Fibroblast of the aortic adventitia (primary cell): ENCODE measurements at regions not wholly inside any gene's neighbourhood (a gene's known extent, or its start where the extent isn't known, plus 50 kb on each side); places are given as distances from the start of the nearest gene placed in this dataset.

Experiments used
- DNase-seq: peaks from one replicate; pipeline ENCODE4 v3.0.0-alpha.2; 2010; ENCODE audit warnings: low read depth
- H3K4me3 ChIP-seq: 2 replicates; pipeline ENCODE4 v1.5.1; 2011; ENCODE audit warnings: low read depth, mild to moderate bottlenecking, control low read depth, low read length, moderate library complexity
- TF ChIP-seq, protein P1 (sequence below): IDR thresholded peaks from 2 replicates; pipeline ENCODE4 v1.5.1; 2011; ENCODE audit warnings: mild to moderate bottlenecking, low read length, control low read depth, inconsistent platforms; ENCODE audit not compliant: insufficient read depth

DNA sequence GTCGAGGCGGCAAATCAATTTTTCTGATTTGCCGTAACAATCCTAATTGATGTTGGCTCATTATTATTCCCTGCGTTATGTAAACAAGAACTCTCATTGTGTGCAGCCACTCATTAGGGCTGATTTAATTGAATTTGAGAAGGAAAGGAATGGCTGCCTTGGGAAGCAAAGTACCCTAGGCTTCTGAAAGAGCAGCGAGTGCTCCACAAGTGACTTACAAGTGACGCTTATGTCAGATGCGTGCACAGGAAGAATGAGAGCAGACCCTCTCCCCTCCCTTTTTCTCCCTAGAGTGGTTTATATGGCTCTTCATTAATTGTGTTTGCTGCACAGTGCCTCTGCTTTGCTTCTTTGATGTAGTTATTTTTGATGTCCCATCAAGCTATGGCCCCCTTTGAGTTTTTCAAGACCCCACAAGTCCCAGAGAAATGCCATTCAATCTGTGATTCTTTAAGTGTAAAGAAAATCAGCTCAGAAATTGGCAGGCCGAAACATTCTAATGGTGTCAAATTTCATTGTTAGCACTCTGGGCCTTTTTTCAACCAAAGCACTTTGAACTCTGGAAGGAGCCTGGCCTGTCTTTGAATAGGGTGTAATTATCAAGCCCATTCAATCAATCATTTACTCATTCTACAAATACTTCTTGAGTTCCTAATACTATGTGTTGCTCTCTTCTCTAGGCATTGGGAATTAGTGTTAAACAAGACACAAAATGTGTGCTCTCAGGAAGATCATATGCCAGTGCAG is 86.8 kb upstream of the VAV3 start:
- TF ChIP-seq, protein P1, sequence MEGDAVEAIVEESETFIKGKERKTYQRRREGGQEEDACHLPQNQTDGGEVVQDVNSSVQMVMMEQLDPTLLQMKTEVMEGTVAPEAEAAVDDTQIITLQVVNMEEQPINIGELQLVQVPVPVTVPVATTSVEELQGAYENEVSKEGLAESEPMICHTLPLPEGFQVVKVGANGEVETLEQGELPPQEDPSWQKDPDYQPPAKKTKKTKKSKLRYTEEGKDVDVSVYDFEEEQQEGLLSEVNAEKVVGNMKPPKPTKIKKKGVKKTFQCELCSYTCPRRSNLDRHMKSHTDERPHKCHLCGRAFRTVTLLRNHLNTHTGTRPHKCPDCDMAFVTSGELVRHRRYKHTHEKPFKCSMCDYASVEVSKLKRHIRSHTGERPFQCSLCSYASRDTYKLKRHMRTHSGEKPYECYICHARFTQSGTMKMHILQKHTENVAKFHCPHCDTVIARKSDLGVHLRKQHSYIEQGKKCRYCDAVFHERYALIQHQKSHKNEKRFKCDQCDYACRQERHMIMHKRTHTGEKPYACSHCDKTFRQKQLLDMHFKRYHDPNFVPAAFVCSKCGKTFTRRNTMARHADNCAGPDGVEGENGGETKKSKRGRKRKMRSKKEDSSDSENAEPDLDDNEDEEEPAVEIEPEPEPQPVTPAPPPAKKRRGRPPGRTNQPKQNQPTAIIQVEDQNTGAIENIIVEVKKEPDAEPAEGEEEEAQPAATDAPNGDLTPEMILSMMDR, result no peak
- H3K4me3 ChIP-seq, result no peak overlapping the region
- no peak for DNase-seq

DNA sequence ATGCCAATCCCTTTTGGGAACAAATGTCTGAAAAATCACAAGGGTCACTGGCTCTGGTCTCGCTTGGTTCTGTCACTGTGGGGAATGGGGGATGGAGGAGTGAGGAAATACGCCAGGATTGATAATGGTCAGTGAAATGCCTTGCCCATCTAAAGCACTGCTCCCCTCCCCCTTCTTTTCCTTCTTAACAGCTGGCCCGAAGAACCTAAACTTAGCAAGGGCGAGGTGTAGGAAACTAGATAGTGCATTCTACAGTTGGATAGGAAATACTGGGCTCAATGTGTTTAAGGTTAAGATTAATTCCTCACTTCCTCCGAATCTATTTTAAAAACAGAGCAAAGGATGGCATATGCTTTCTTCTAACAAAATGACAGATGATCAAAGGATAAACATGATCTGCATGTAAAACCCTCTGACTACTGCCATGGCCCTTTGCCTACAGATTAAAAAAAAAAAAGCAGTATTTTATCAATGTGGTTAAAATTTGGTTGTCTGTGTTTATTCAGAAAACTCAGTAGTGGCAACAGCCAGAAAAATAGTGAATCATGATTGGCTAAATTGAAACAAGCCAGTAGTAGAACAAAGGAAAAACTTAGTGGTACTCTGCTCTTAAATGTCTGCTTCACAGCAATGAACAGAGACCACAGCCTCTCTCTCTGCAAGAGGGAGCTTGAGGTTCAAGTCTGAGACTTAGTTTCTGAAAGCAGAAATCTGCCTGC is 86.1 kb upstream of the VAV3 start:
- H3K4me3 ChIP-seq, result no peak overlapping the region
- TF ChIP-seq, protein P1, result no peak
- DNase-seq, result no peak

DNA sequence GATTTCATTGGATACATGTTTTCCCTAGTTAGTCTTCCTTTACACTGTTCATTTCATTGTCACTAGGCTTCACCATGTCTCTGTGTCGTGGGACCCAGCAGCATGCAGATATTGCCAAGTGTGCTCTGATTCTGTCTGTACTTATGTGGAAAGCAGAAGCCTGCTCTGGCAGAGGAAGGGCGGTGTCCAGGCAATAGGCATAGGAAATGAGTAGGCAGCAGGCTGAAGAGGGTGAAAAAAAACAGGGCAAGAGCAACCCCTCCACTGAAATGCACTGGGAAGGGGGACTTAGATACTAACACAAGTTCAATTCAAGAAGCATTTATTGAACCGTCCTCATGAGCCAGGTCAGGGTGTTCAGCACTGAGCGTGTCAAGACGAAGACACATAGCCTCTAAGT is 85.2 kb upstream of the VAV3 start:
- no peak for DNase-seq
- TF ChIP-seq, protein P1, result no peak
- no peak overlapping the region for H3K4me3 ChIP-seq

DNA sequence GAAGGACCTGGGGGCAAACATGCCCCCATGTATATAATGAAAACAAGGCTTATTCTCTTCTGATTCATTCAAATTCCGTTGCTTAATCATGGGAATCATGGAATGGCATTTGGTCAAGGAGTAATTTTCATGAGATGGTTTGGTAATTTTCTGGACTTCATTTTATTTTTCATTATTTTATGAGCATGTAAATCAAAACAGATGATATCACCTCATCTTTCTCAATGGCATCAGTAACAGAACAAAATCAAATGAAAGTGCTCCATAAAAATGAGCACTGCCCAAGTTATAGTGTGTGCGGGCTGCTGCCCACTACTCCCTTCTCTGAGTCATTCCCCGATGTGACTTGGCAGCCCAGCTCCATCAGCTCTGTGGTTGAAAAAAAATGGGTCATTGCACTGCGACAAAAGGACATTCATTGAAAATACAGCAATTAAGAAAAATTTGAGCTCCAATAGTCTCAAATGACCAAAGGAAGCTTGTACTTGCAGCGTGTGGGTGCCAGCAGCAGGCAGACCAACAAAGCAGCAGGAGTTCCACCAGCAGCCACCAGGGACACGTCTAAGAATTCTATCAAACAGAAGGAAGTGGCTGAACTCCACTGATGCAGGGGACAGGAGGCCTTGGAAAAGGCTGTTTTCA is 84.3 kb upstream of the VAV3 start:
- DNase-seq, result no peak
- TF ChIP-seq, protein P1, result peak; percentile 49
- H3K4me3 ChIP-seq, result no peak overlapping the region

DNA sequence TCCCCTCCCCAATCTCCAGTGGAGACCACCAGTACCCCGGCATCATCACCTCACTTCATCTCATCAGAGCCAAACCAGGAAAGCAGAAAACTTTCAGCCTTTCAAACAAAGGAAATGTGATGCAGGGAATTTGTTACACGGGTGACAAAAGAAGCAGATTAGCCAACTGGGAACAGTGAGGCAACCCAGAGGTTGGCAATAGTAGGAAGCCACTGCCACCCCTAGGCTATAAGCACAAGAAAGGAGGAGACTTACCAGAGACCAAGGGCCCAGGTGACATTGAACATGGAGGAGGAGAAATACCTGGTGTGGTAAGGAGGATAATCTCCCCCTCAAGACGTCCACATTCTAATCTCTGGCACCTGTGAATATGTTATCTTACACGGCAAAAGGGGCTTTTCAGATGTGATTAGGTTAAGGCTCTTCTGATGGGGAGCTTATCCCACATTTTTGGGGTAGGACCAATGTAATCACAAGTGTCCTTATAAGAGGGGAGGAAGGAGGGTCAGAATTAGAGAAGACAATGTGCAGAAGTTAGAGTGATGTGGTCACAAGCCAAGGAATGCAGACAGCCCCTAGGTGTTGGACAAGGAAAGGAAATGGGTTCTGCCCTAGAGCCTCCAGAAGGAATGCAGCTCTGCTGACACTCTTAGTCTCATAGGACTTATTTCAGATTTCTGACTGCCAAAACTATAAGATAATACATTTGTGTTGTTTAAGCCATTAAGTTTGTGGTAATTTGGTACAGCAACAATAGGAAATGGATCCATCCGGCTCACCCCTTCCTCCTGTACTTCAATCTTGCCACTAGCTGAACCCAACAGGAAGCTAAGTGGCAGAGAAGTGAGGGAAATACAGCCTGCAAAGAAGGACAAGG is 83.6 kb upstream of the VAV3 start:
- H3K4me3 ChIP-seq, result no peak overlapping the region
- TF ChIP-seq, protein P1, result no peak

DNA sequence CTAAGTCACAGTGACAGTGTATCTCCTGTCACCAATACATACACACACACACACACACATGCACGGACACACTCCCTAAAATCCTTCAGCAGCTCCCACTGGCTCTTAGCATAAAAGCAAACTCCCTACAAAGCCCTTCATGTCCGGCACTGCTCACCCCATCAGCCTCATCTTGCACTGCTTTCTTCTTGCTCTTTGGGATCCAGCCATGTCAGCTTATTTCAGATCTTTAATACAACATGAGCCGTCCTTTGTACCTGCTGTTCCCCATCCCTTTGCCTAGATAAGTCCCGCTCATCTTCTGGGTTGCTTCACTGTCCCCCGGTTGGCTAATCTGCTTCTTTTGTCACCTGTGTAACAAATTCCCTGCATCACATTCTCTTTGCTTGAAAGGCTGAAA is 82.1 kb upstream of the VAV3 start:
- H3K4me3 ChIP-seq, result no peak overlapping the region
- TF ChIP-seq, protein P1, result no peak
- no peak for DNase-seq

More for the DNA sequence above, 83.6 kb upstream of the VAV3 start:
- DNase-seq, result no peak
